B cell (primary cell): ENCODE measurements at regions not wholly inside any gene's neighbourhood (a gene's known extent, or its start where the extent isn't known, plus 50 kb on each side); places are given as distances from the start of the nearest gene placed in this dataset.

Experiments
- EZH2 ChIP-seq: IDR thresholded peaks from 2 replicates; pipeline ENCODE4 v1.6.1; 2012; ENCODE audit warnings: borderline replicate concordance, low read depth, mild to moderate bottlenecking, moderate library complexity, low read length; ENCODE audit not compliant: insufficient read depth, poor library complexity, severe bottlenecking
- TF ChIP-seq, protein P1 (sequence below): fragments of 200-600 bp; IDR thresholded peaks from one replicate; pipeline ENCODE4 v1.8.0; 2022; ENCODE audit warnings: antibody characterized with exemption, mild to moderate bottlenecking

DNA sequence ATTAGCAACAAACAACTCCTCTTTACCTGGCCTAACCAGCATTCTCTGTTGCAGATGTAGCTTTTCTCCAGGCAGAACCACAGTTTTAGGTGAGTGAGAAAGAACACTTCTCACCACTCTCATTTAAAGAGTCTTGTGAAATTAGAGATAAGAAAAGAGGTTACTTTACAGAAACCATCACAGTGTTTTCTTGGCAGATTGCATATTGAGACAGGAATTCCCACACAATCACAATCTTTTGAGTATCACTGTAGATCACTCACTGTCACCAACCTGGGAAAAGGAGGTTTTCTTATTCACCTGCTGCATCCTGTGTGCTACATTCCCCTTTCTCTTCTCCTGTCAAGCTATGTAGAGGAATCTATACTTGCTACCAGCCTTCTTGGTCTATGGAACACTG, 574.6 kb downstream of the SLC4A3 start:
- TF ChIP-seq EZH2 = no peak
- TF ChIP-seq, protein P1, sequence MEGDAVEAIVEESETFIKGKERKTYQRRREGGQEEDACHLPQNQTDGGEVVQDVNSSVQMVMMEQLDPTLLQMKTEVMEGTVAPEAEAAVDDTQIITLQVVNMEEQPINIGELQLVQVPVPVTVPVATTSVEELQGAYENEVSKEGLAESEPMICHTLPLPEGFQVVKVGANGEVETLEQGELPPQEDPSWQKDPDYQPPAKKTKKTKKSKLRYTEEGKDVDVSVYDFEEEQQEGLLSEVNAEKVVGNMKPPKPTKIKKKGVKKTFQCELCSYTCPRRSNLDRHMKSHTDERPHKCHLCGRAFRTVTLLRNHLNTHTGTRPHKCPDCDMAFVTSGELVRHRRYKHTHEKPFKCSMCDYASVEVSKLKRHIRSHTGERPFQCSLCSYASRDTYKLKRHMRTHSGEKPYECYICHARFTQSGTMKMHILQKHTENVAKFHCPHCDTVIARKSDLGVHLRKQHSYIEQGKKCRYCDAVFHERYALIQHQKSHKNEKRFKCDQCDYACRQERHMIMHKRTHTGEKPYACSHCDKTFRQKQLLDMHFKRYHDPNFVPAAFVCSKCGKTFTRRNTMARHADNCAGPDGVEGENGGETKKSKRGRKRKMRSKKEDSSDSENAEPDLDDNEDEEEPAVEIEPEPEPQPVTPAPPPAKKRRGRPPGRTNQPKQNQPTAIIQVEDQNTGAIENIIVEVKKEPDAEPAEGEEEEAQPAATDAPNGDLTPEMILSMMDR = no peak
